ENCODE measurements at regions not wholly inside any gene's neighbourhood (a gene's known extent, or its start where the extent isn't known, plus 50 kb on each side); places are given as distances from the start of the nearest gene placed in this dataset.

DNA sequence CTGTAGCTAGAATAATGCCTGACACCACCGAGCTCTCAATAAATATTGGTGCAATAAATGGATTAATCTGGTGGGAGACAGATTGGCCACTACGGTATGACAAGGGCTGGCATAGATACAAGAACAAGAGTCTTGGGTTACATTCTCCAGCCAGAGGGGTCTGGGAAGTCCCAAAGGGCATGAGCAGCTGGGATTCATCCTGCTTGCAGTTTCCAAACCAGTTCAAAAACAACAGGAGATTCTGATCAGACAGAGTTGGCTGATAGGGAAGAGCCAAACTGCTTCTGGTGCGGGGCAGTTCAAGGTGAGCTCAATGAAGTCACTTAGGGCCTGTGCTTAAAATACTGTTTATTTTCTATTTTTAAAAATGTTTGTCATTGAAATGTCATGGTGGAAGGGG is 266.9 kb downstream of the TNS1 start:
- WGBS, 2 donors (ENCODE audit: extremely low coverage in 2 of 2, insufficient read length in 2 of 2, insufficient replicate concordance in 1 of 2): no CpG with 5 or more reads among the region's 3 CpGs

DNA sequence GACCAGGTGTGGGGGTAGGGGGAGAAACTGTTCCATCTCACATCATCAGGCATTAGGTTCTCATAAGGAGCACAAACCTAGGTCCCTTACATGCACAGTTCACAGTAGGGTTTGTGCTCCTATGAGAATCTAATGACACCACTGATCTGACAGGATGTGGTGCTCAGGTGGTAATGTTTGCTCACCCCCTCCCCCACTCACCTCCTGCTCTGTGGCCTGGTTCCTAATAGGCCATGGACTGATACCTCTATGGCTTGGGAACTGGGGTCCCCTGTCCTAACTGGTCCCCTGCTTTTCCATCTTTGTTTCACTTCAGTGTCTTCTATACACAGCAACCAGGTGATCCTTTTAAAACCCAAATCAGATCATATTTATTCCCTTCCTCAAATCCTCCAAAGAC is 267.8 kb downstream of the TNS1 start:
- Histone ChIP-seq H2AK5ac (ENCODE audit: low read depth, low read length) (no peak overlapping the region), H3K4me1 (ENCODE audit: control insufficient read depth in 2 of 2, insufficient read depth in 1 of 2, low read depth in 1 of 2, low read length in 2 of 2) (peaks cover 0 to 5% of the 10 kb centered on the region in 2 donors), H3K4me3 (ENCODE audit: low read length in 2 of 2) (no peak overlapping the region), H3K27me3 (ENCODE audit: control insufficient read depth in 3 of 3, insufficient read depth in 3 of 3, low read depth in 1 of 3, low read length in 3 of 3) (peaks cover 0 to 3% (median 0%) of the 10 kb centered on the region in 3 experiments), H3K4me2 (ENCODE audit: insufficient read depth, low read length, poor library complexity, severe bottlenecking) (no peak overlapping the region), H2AFZ (ENCODE audit: low read length) (no peak overlapping the region), H2BK120ac (ENCODE audit: low read depth, low read length) (no peak overlapping the region), H2BK12ac (ENCODE audit: low read length) (no peak overlapping the region), H3K18ac (ENCODE audit: low read length) (no peak overlapping the region), H4K8ac (ENCODE audit: low read depth, low read length) (no peak overlapping the region), H3K14ac (ENCODE audit: low read length) (no peak overlapping the region), H3K9me3 (replicated peaks in 1 of 2; ENCODE audit: control insufficient read depth in 2 of 2, insufficient read depth in 1 of 2, low read depth in 1 of 2, low read length in 2 of 2) (no peaks in the 10 kb centered on the region), H3K23ac (ENCODE audit: low read depth, low read length, poor library complexity) (no peak overlapping the region), H3K36me3 (replicated peaks in 1 of 2; ENCODE audit: control insufficient read depth in 2 of 2, insufficient read depth in 2 of 2, low read length in 2 of 2) (no peaks in the 10 kb centered on the region), H3K9ac (ENCODE audit: low read depth, low read length, poor library complexity) (no peak overlapping the region), H2BK15ac (ENCODE audit: low read length) (no peak overlapping the region), H4K91ac (ENCODE audit: low read depth, low read length, poor library complexity) (no peak overlapping the region), H3K4ac (ENCODE audit: low read length) (no peak overlapping the region), H2BK5ac (ENCODE audit: low read length) (no peak overlapping the region), H3K79me1 (ENCODE audit: low read depth, low read length) (no peaks in the 10 kb centered on the region), H3K27ac (replicated peaks; ENCODE audit: low read length) (no peak overlapping the region)
- no peak for DNase-seq (ENCODE audit: low spot score)

More for the DNA sequence above, 266.9 kb downstream of the TNS1 start:
- no peak for DNase-seq (ENCODE audit: low spot score)
- H2BK120ac ChIP-seq (ENCODE audit: low read depth, low read length): no peak overlapping the region
- no peak overlapping the region for H3K4me2 ChIP-seq (ENCODE audit: insufficient read depth, low read length, poor library complexity, severe bottlenecking)
- H3K23ac ChIP-seq (ENCODE audit: low read depth, low read length, poor library complexity): no peak overlapping the region
- no peak overlapping the region for H2AFZ ChIP-seq (ENCODE audit: low read length)
- no peak overlapping the region for H2BK15ac ChIP-seq (ENCODE audit: low read length)
- no peak overlapping the region for H2AK5ac ChIP-seq (ENCODE audit: low read depth, low read length)
- H4K91ac ChIP-seq (ENCODE audit: low read depth, low read length, poor library complexity): no peak overlapping the region
- H3K9me3 ChIP-seq (replicated peaks in 1 of 2; ENCODE audit: control insufficient read depth in 2 of 2, insufficient read depth in 1 of 2, low read depth in 1 of 2, low read length in 2 of 2): no peaks in the 10 kb centered on the region
- no peak overlapping the region for H2BK12ac ChIP-seq (ENCODE audit: low read length)
- H3K36me3 ChIP-seq (replicated peaks in 1 of 2; ENCODE audit: control insufficient read depth in 2 of 2, insufficient read depth in 2 of 2, low read length in 2 of 2): no peaks in the 10 kb centered on the region
- H2BK5ac ChIP-seq (ENCODE audit: low read length): no peak overlapping the region
- no peak overlapping the region for H3K14ac ChIP-seq (ENCODE audit: low read length)
- no peak overlapping the region for H3K4ac ChIP-seq (ENCODE audit: low read length)
- H4K8ac ChIP-seq (ENCODE audit: low read depth, low read length): no peak overlapping the region
- peaks cover 0 to 3% (median 0%) of the 10 kb centered on the region in 3 experiments for H3K27me3 ChIP-seq (ENCODE audit: control insufficient read depth in 3 of 3, insufficient read depth in 3 of 3, low read depth in 1 of 3, low read length in 3 of 3)
- no peak overlapping the region for H3K9ac ChIP-seq (ENCODE audit: low read depth, low read length, poor library complexity)
- peaks cover 0 to 5% of the 10 kb centered on the region in 2 donors for H3K4me1 ChIP-seq (ENCODE audit: control insufficient read depth in 2 of 2, insufficient read depth in 1 of 2, low read depth in 1 of 2, low read length in 2 of 2)
- no peaks in the 10 kb centered on the region for H3K79me1 ChIP-seq (ENCODE audit: low read depth, low read length)
- H3K4me3 ChIP-seq (ENCODE audit: low read length in 2 of 2): no peak overlapping the region
- H3K27ac ChIP-seq (replicated peaks; ENCODE audit: low read length): no peak overlapping the region
- no peak overlapping the region for H3K18ac ChIP-seq (ENCODE audit: low read length)

DNA sequence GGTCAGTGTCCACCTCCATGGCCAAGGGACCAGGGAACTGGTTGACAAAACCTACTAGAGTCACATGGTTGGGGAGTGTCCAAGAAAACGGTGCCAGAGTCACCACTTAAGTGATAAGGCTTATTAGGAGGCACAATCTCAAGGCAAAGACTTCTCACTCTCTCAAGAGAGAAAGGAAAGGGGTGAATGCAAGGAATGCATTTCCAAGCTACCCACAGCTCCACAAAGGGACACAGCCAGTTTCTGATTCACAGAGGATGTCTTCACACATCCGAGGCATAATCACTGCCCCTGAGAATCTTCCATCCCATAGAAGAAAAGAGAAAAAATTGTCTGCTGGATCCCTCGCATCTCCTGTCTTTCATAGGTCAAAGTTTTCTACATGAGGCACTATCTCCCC is 269.3 kb downstream of the TNS1 start:
- Histone ChIP-seq H2AFZ (ENCODE audit: low read length) (no peak overlapping the region), H3K27me3 (ENCODE audit: control insufficient read depth in 3 of 3, insufficient read depth in 3 of 3, low read depth in 1 of 3, low read length in 3 of 3) (peaks cover 0 to 5% (median 0%) of the 10 kb centered on the region in 3 experiments), H3K18ac (ENCODE audit: low read length) (no peak overlapping the region), H3K36me3 (replicated peaks in 1 of 2; ENCODE audit: control insufficient read depth in 2 of 2, insufficient read depth in 2 of 2, low read length in 2 of 2) (no peaks in the 10 kb centered on the region), H2AK5ac (ENCODE audit: low read depth, low read length) (no peak overlapping the region), H3K4me3 (ENCODE audit: low read length in 2 of 2) (no peak overlapping the region), H3K4ac (ENCODE audit: low read length) (no peak overlapping the region), H3K9me3 (replicated peaks in 1 of 2; ENCODE audit: control insufficient read depth in 2 of 2, insufficient read depth in 1 of 2, low read depth in 1 of 2, low read length in 2 of 2) (no peaks in the 10 kb centered on the region), H2BK15ac (ENCODE audit: low read length) (no peak overlapping the region), H3K4me2 (ENCODE audit: insufficient read depth, low read length, poor library complexity, severe bottlenecking) (no peak overlapping the region), H3K79me1 (ENCODE audit: low read depth, low read length) (no peaks in the 10 kb centered on the region), H3K14ac (ENCODE audit: low read length) (no peak overlapping the region), H4K91ac (ENCODE audit: low read depth, low read length, poor library complexity) (no peak overlapping the region), H2BK5ac (ENCODE audit: low read length) (no peak overlapping the region), H2BK120ac (ENCODE audit: low read depth, low read length) (no peak overlapping the region), H3K27ac (replicated peaks; ENCODE audit: low read length) (no peak overlapping the region), H3K9ac (ENCODE audit: low read depth, low read length, poor library complexity) (no peak overlapping the region), H2BK12ac (ENCODE audit: low read length) (no peak overlapping the region), H3K23ac (ENCODE audit: low read depth, low read length, poor library complexity) (no peak overlapping the region), H3K4me1 (ENCODE audit: control insufficient read depth in 2 of 2, insufficient read depth in 1 of 2, low read depth in 1 of 2, low read length in 2 of 2) (peaks cover 0 to 5% of the 10 kb centered on the region in 2 donors), H4K8ac (ENCODE audit: low read depth, low read length) (no peak overlapping the region)
- DNase-seq (ENCODE audit: low spot score): no peak
- WGBS, 2 donors (ENCODE audit: extremely low coverage in 2 of 2, insufficient read length in 2 of 2, insufficient replicate concordance in 1 of 2): no CpG with 5 or more reads among the region's 3 CpGs

DNA sequence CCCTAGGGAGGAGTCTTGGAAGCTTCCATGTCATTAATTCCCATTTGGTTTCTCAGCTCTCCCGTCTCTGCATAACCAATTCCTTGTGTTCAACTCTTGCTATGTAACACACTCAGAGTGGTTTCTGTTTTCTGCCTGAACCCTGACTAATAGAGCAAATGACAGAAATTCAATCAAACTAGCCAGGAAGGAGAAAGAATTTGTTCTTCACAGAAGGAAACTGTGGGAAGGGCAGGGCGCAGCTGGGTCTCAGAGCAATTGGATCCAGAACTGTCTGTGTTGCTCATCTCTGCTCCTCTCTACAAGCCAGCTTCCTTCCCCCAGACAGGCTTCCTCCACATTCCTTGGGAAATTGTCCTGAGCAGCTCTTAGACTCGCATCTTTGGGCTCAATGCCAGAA is 269.8 kb downstream of the TNS1 start:
- Histone ChIP-seq H3K9me3 (replicated peaks in 1 of 2; ENCODE audit: control insufficient read depth in 2 of 2, insufficient read depth in 1 of 2, low read depth in 1 of 2, low read length in 2 of 2) (no peaks in the 10 kb centered on the region), H3K4ac (ENCODE audit: low read length) (no peak overlapping the region), H2BK5ac (ENCODE audit: low read length) (no peak overlapping the region), H3K27me3 (ENCODE audit: control insufficient read depth in 3 of 3, insufficient read depth in 3 of 3, low read depth in 1 of 3, low read length in 3 of 3) (peaks cover 0 to 5% (median 0%) of the 10 kb centered on the region in 3 experiments), H2AFZ (ENCODE audit: low read length) (no peak overlapping the region), H2BK15ac (ENCODE audit: low read length) (no peak overlapping the region), H3K9ac (ENCODE audit: low read depth, low read length, poor library complexity) (no peak overlapping the region), H3K4me2 (ENCODE audit: insufficient read depth, low read length, poor library complexity, severe bottlenecking) (no peak overlapping the region), H4K8ac (ENCODE audit: low read depth, low read length) (no peak overlapping the region), H2BK120ac (ENCODE audit: low read depth, low read length) (no peak overlapping the region), H4K91ac (ENCODE audit: low read depth, low read length, poor library complexity) (no peak overlapping the region), H3K27ac (replicated peaks; ENCODE audit: low read length) (no peak overlapping the region), H3K79me1 (ENCODE audit: low read depth, low read length) (no peaks in the 10 kb centered on the region), H2AK5ac (ENCODE audit: low read depth, low read length) (no peak overlapping the region), H3K23ac (ENCODE audit: low read depth, low read length, poor library complexity) (no peak overlapping the region), H3K14ac (ENCODE audit: low read length) (no peak overlapping the region), H2BK12ac (ENCODE audit: low read length) (no peak overlapping the region), H3K4me3 (ENCODE audit: low read length in 2 of 2) (no peak overlapping the region), H3K4me1 (ENCODE audit: control insufficient read depth in 2 of 2, insufficient read depth in 1 of 2, low read depth in 1 of 2, low read length in 2 of 2) (peaks cover 0 to 5% of the 10 kb centered on the region in 2 donors), H3K36me3 (replicated peaks in 1 of 2; ENCODE audit: control insufficient read depth in 2 of 2, insufficient read depth in 2 of 2, low read length in 2 of 2) (no peaks in the 10 kb centered on the region), H3K18ac (ENCODE audit: low read length) (no peak overlapping the region)
- no peak for DNase-seq (ENCODE audit: low spot score)
- no CpG with 5 or more reads among the region's 3 CpGs for WGBS, 2 donors (ENCODE audit: extremely low coverage in 2 of 2, insufficient read length in 2 of 2, insufficient replicate concordance in 1 of 2)

All from neuronal stem cell (in vitro differentiated cells).